Colonic mucosa (tissue), 4 donors: ENCODE measurements at regions not wholly inside any gene's neighbourhood (a gene's known extent, or its start where the extent isn't known, plus 50 kb on each side); places are given as distances from the start of the nearest gene placed in this dataset.

ENCODE experiments used
- DNase-seq: peaks from one replicate; pipeline ENCODE4 v3.0.0-alpha.2; 2020
- H3K27ac ChIP-seq: fragments of 200-600 bp; one replicate; pipeline ENCODE4 v1.8.0; 2021
- H3K27me3 ChIP-seq: fragments of 200-600 bp; one replicate; pipeline ENCODE4 v1.8.0; 2021
- H3K36me3 ChIP-seq: fragments of 200-600 bp; one replicate; pipeline ENCODE4 v1.8.0; 2021
- H3K4me1 ChIP-seq: fragments of 200-600 bp; one replicate; pipeline ENCODE4 v1.8.0; 2021; ENCODE audit warnings: mild to moderate bottlenecking
- H3K4me3 ChIP-seq: fragments of 200-600 bp; one replicate; pipeline ENCODE4 v1.8.0; 2021
- H3K9ac ChIP-seq, 2 donors: one replicate each; pipeline ENCODE4 v1.7.0; 2013; ENCODE audit warnings: control low read depth in 2 of 2, low read depth in 2 of 2, low read length in 2 of 2
- H3K9me3 ChIP-seq: fragments of 200-600 bp; one replicate; pipeline ENCODE4 v1.8.0; 2021
- CTCF ChIP-seq: fragments of 200-600 bp; IDR thresholded peaks from one replicate; pipeline ENCODE4 v1.8.0; 2022; ENCODE audit warnings: antibody characterized with exemption, mild to moderate bottlenecking
- intact Hi-C: fragments of 100-400 bp; cut with DNase I; formaldehyde crosslinking; loops from one replicate; pipeline ENCODE4 v1.14.1; 2022
- donor health status: healthy.
- donor health status: DM: no; HTN: no; CAD: no.
- donor health status: DM: no; HTN: no; CAD: no.

- no peak overlapping the region for H3K9ac ChIP-seq
- DNase-seq, result no peak
- no peak for TF ChIP-seq CTCF
- no peaks in the 10 kb centered on the region for H3K27me3 ChIP-seq
- intact Hi-C loops, result no loop called here
- H3K9me3 ChIP-seq, result no peaks in the 10 kb centered on the region
- no peak overlapping the region for H3K27ac ChIP-seq
- no peaks in the 10 kb centered on the region for H3K4me1 ChIP-seq
- no peak overlapping the region for H3K4me3 ChIP-seq
- no peaks in the 10 kb centered on the region for H3K36me3 ChIP-seq
These were observed 183.1 kb upstream of the TLE3 start for GRCh38 chr15:70280781-70281180.

- no peak for TF ChIP-seq CTCF
- no peak overlapping the region for H3K4me3 ChIP-seq
- no peak overlapping the region for H3K27ac ChIP-seq
- no peaks in the 10 kb centered on the region for H3K27me3 ChIP-seq
- no peak overlapping the region for H3K9ac ChIP-seq
- intact Hi-C loops, result no loop called here
- H3K4me1 ChIP-seq, result no peaks in the 10 kb centered on the region
- DNase-seq, result no peak
- H3K36me3 ChIP-seq, result no peaks in the 10 kb centered on the region
- no peaks in the 10 kb centered on the region for H3K9me3 ChIP-seq
These were observed 181.4 kb upstream of the TLE3 start for GRCh38 chr15:70279096-70279495.

DNA sequence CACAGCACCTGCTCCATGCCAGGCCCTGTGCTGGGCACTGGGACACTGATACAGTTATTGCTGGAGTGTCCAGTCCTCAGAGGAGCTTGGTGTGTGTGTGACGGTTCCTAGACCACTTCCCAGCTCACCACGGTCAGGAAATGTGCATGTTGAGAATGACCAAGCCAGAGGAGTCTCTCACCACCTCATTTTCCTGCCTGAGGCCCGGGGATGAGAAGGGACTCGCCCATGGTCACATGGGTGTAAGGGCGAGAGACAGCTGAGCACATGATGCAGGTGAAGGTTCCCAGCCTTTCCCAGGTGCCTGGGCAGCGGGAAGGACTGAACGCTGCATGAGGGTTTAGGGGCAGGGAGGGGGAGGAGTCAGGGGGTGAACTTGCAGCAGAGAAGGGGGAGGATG is 180.9 kb upstream of the TLE3 start:
- no peaks in the 10 kb centered on the region for H3K36me3 ChIP-seq
- intact Hi-C loops, result no loop called here
- no peaks in the 10 kb centered on the region for H3K27me3 ChIP-seq
- H3K9me3 ChIP-seq, result no peaks in the 10 kb centered on the region
- H3K9ac ChIP-seq, result no peak overlapping the region
- no peak overlapping the region for H3K4me3 ChIP-seq
- DNase-seq, result no peak
- no peaks in the 10 kb centered on the region for H3K4me1 ChIP-seq
- H3K27ac ChIP-seq, result no peak overlapping the region
- TF ChIP-seq CTCF, result no peak

DNA sequence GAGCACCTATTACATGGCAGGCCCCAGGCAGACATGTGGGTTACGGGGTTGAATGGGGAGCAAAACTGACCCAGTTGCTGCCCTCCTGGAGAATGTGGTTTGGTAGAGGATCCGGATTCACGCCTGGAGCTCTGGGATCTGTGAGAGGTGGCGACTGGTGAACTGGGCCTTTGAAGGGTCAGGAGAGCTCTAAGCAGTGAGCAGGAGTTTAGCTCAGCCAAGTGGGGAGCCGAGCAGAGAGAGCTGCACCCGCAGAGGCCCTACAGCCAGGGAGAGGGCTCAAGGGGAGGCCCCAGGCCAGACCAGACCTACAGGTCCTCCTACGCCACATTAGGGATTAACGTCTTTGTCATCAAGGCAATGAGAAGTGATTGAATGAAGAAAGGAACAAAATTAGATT is 179.8 kb upstream of the TLE3 start:
- H3K27ac ChIP-seq, result no peak overlapping the region
- H3K27me3 ChIP-seq, result no peaks in the 10 kb centered on the region
- intact Hi-C loops, result no loop called here
- no peaks in the 10 kb centered on the region for H3K9me3 ChIP-seq
- no peaks in the 10 kb centered on the region for H3K36me3 ChIP-seq
- H3K9ac ChIP-seq, result no peak overlapping the region
- H3K4me1 ChIP-seq, result no peaks in the 10 kb centered on the region
- DNase-seq, result no peak
- TF ChIP-seq CTCF, result no peak
- no peak overlapping the region for H3K4me3 ChIP-seq

GRCh38 chr15:70276401-70276800 is 178.7 kb upstream of the TLE3 start:
- DNase-seq, result no peak
- no peaks in the 10 kb centered on the region for H3K36me3 ChIP-seq
- intact Hi-C loops, result no loop called here

More at GRCh38 chr15:70276401-70276800, 178.7 kb upstream of the TLE3 start:
- Histone ChIP-seq H3K4me1 (no peaks in the 10 kb centered on the region), H3K27ac (no peak overlapping the region), H3K4me3 (no peak overlapping the region), H3K9ac (no peak overlapping the region), H3K9me3 (no peaks in the 10 kb centered on the region), H3K27me3 (no peaks in the 10 kb centered on the region)
- TF ChIP-seq CTCF, result no peak
